Prostate gland (tissue), 2 donors: ENCODE measurements at regions not wholly inside any gene's neighbourhood (a gene's known extent, or its start where the extent isn't known, plus 50 kb on each side); places are given as distances from the start of the nearest gene placed in this dataset.

Experiments used
- POLR2A ChIP-seq: fragments of 450-650 bp; IDR thresholded peaks from one replicate; pipeline ENCODE4 v1.6.1; 2016; ENCODE audit warnings: antibody characterized with exemption, mild to moderate bottlenecking
- POLR2AphosphoS5 ChIP-seq: sonication (generic); formaldehyde crosslinking; IDR thresholded peaks from one replicate; pipeline ENCODE4 v1.6.1; 2017; ENCODE audit warnings: antibody characterized with exemption
- TF ChIP-seq, protein P1 (sequence below), 4 experiments: fragments of 200-600 bp in 2 of 4; fragments of 450-650 bp in 2 of 4; sonication (generic) in 2 of 4; IDR thresholded peaks; 1 replicate in 3 of 4; 2 replicates in 1 of 4; pipeline ENCODE4 v1.5.1; 2016 to 2019; ENCODE audit warnings: antibody characterized with exemption in 4 of 4, mild to moderate bottlenecking in 2 of 4, moderate library complexity in 2 of 4

DNA sequence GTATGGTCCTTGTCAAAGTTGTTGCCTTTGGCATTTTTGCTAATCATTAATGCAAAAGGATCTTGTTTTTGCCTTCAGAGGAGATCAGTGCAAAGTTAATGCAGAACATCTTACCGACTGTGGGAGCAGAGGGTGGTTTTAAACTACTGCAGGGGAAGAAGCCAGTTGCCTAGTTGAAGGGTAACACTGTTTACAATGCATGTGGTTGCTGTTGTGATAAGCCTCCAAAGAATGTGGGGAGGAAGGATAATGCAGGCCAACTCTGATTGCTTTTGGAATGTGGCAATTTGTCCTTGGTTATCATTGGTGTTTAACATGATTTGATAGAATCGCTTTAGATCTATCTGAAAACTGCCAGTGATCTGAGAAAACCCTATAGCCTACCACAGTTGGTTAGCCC, 204.3 kb upstream of the TLL1 start:
- TF ChIP-seq POLR2A (no peak), POLR2AphosphoS5 (no peak)
- TF ChIP-seq, protein P1, sequence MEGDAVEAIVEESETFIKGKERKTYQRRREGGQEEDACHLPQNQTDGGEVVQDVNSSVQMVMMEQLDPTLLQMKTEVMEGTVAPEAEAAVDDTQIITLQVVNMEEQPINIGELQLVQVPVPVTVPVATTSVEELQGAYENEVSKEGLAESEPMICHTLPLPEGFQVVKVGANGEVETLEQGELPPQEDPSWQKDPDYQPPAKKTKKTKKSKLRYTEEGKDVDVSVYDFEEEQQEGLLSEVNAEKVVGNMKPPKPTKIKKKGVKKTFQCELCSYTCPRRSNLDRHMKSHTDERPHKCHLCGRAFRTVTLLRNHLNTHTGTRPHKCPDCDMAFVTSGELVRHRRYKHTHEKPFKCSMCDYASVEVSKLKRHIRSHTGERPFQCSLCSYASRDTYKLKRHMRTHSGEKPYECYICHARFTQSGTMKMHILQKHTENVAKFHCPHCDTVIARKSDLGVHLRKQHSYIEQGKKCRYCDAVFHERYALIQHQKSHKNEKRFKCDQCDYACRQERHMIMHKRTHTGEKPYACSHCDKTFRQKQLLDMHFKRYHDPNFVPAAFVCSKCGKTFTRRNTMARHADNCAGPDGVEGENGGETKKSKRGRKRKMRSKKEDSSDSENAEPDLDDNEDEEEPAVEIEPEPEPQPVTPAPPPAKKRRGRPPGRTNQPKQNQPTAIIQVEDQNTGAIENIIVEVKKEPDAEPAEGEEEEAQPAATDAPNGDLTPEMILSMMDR (IDR thresholded peaks at IDR 0.05): no peak
